NCI-H2196 (cell line): ENCODE measurements at regions not wholly inside any gene's neighbourhood (a gene's known extent, or its start where the extent isn't known, plus 50 kb on each side); places are given as distances from the start of the nearest gene placed in this dataset.

Experiments
- DNase-seq: peaks from one replicate; lab custom pipeline; 2025; ENCODE audit not compliant: unreplicated experiment; lab: John Stamatoyannopoulos, UW

DNA sequence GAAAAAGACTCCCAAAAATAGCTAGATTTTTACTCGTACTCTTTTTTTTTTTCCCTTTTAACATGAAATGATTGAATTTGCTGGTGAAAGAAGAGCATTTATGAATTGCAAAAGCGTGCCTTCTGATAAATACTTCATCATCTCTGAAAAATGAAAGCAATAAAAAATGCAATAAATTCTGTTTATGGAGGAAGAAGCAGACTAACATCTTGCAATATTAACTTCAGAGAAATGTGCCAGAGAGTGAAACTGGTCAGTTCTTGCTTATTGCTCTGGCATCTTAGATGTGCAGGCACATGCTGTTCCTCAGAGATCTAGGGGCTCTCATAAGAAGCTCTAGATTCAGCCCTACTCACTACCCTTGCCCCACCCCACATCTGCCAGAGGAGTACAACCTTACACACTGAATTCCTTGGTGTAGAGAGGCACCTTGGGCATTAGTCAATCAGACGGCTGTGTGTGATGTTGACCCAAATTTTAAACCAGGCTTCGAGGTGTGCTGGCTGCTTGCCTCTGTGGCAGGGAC, 891.1 kb upstream of the GHITM start:
- no peak for DNase-seq

DNA sequence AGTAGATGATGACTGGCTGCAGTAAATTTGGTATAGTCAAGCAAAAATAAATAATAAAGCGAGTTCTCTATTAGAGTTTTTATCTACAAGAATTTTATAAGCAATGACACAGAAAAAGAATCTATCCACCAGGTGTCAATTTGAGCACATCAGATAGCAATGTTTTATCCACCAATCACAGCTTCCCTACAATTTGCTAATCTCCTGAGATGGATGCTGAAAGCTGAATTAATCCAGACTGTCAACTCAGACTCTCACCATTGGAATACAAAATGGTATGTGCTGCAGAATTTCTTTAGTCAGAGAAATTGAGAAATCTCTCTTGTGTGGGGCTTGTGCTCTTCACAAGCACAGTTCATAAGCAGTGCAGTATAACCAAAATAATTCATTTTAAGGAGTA, 888.9 kb upstream of the GHITM start:
- DNase-seq, result no peak

DNA sequence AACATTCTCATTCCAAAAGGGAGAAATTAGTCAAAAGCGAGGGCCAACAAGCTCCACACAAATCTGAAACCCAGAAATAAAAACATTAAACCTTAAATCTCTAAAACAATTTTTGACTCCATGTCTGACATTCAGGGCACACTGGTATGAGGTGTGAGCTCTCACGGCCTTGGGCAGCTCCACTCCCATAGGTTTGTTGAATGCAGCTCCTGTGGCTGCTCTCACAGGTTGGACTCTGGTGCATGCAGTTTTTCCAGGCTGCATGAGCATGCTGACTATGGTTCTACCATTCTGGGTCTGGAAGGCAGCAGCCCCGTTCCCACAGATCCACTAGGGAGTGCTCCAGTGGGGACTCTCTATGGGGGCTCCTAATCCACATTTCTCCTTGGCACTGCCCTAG, 887.1 kb upstream of the GHITM start:
- no peak for DNase-seq

DNA sequence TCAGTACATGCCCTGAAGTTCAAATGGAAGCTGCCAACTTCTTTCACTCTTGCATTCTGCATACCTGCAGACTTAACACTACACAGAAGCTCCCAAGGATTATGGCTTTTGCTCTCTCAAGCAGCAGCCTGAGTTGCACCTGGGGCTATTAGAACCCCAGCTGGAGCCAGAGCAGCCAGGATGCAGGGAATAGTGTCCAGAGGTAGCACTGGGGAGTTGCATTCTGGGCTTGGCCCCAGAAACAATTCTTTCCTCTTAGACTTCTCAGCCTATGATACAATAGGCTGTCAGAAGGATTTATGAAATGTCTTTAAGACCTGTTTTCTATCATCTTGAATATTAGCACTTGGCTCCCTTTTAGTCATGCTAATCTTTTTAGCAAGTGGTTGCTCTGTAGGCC, 886.7 kb upstream of the GHITM start:
- no peak for DNase-seq

- DNase-seq, result no peak
These were observed 886.2 kb upstream of the GHITM start for GRCh38 chr10:83253011-83253671.

- DNase-seq, result no peak
These were observed 884.6 kb upstream of the GHITM start for GRCh38 chr10:83254698-83255097.

- DNase-seq, result no peak
These were observed 876.9 kb upstream of the GHITM start for GRCh38 chr10:83262434-83262833.

- DNase-seq, result no peak
These were observed 866.5 kb upstream of the GHITM start for GRCh38 chr10:83272666-83273434.

DNA sequence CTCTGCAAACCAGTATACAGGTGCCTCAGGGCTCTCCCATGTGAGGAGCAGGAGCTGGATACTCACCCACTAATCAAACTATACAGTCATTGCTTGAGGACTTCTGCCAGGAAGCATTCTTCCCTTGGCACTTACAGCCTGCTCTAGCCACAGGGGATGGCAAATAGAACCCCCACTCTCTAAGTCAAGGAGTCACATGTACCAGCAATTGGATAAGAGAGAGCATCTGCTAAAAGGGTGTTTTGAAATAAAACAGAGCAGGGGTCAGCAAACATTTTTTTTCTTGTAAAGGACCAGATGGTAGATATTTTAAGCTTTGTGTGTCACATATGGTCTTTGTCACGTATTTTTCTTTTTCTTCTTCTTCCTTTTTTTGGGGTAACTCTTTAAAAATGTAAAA, 865.2 kb upstream of the GHITM start:
- DNase-seq, result no peak

GRCh38 chr10:83276971-83277370, 862.3 kb upstream of the GHITM start:
- no peak for DNase-seq

- no peak for DNase-seq
These were observed 856.2 kb upstream of the GHITM start for GRCh38 chr10:83283151-83283550.

DNA sequence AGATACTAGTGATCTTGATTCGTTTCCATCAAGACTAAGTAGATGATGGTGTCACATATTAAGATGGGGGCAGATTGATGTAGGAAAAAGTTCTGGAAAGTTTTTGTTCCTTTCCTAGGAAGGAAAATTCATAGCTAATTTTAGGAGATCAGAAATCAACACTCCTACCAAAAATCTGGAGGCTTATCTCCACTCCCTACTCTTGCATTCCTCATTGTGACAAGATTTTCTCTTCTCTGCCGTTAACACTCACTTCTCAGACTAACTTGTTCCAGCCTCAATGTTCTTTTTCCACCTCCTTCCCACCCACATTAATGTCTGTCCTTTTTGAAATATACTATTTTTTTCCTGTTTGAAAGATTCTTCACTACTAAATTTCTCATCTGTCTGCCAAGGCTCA, 851.9 kb upstream of the GHITM start:
- no peak for DNase-seq

DNA sequence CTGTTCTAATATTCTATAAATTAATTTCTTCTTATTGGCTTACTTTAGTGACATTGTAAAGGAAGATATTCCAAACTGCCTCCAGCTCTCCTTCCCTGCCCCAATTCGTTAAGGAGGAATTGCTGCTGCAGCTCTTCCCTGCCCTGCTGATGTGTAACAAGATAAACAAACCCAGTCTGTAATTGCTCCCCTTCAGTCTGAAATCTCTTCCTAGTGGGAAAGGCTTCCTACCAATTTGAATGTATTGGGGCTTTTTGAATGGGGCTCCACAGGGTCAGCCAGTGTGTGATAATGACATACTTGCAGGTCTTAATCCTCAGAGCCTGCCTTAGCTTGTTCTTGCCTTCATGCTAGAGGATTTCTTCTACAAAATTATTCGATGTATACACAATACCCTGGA, 849.9 kb upstream of the GHITM start:
- DNase-seq, result no peak

- DNase-seq, result no peak
These were observed 849.4 kb upstream of the GHITM start for GRCh38 chr10:83289948-83290347.

GRCh38 chr10:83301732-83302131, 837.6 kb upstream of the GHITM start:
- no peak for DNase-seq

GRCh38 chr10:83302623-83303022, 836.7 kb upstream of the GHITM start:
- DNase-seq, result no peak

DNA sequence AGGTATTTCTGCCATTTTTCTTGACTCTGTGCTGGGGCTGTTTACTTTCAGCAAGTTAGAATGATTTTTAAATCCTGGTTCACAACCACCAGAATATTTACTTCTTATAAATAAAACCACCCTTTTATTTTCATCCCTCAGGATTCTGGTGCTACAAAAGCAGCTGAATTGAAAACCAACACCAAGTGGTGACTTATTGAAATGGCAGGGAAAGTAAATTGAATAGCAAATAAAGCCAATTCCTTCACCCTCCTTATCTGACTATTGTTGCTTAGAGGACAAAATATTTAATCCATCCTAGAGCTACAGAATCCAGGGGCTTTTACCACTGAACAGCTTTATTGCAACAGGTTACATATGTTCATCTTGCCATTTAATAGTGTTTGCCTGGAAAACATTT, 828.6 kb upstream of the GHITM start:
- no peak for DNase-seq

GRCh38 chr10:83312570-83312969, 826.7 kb upstream of the GHITM start:
- DNase-seq, result no peak

DNA sequence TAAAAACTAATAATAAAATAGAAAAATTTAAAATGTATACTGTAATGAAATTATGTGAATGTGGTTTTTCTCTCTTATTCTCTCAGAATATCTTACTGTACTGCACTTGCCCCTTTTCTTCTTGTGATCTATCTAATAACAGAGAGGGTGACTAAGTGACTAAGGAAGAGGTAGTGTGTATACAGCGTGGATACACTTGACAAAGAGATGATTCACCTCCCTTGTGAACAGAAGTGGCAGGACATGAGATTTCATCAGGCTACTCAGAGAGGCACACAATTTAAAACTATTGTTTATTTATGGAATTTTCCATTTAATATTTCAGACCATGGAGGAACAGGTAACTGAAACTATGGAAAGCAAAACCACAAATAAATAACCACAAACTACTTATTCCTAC, 806.6 kb upstream of the GHITM start:
- DNase-seq, result no peak

DNA sequence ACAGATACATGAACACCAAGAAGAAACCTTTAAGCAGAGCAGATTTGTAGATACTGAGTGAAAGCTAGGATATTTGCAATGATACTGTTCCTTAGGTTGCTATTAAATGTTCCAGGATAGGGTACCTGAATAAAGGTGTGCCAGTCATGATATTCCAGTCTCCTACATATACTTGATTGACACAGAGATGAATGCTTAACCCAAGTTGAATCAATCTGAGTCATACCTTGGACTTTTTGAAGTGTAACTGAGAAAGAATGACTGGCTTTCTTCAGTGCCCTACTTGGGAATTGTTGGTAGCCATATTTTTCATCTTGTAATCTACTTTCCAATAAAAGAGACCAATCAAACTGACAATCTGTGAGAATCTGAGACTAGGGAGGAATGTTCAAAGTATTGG, 805.7 kb upstream of the GHITM start:
- no peak for DNase-seq

GRCh38 chr10:83343676-83344075, 795.6 kb upstream of the GHITM start:
- DNase-seq, result no peak

GRCh38 chr10:83346266-83346910, 792.9 kb upstream of the GHITM start:
- no peak for DNase-seq
